ENCODE measurements at regions not wholly inside any gene's neighbourhood (a gene's known extent, or its start where the extent isn't known, plus 50 kb on each side); places are given as distances from the start of the nearest gene placed in this dataset.

DNA sequence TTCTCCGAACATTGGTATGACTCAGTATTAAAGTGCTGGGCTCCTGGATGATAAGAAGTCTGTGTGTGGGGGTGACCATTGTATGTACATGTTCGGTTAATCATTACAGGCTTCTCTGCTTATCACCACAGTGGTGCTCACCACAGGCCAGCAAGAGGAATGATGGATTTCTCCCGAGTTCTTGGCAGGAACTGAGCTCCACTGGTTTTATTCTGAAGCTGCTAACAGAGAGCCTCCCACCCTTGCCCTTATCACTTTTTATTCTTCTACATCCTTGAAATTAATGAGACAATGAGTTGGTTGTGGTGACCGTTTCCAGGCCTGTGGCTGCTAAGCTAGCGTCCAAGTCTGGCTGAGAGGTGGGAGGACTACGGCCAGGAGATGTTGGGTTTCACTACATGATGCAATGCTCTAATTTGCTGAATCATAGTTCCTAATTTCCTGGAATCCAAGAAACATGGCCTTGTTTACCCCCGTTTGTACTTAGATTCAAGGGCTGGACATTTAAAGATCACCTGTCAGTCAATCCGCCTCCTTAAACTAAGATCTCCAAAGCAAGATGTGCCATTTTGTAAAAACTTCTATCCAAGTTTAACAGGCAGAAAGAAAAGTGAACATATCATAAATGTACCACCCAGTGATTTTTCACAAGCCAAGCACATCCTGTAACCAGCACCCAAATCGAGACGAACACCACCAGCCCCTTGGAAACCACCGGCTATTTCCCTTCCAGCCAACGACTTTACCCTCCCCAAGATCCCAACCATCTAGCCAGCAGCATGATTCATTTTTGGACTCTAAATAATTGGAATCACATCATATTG lies 172.5 kb downstream of the FOXA2 start (continued):
- TF ChIP-seq ZNF672 (CRISPR knock-in tag; IDR thresholded peaks at IDR 0.05): no peak
- peak; percentile 69; the same call in 1 of the 2 replicates for TF ChIP-seq TBX2 (CRISPR knock-in tag; IDR thresholded peaks at IDR 0.05; ENCODE audit: borderline replicate concordance)
- peak; percentile 32; the same call in 1 of the 2 replicates for TF ChIP-seq NFIC (IDR thresholded peaks at IDR 0.05; ENCODE audit: low read length)
- no peak for TF ChIP-seq IKZF4 (CRISPR knock-in tag; IDR thresholded peaks at IDR 0.05; ENCODE audit: borderline replicate concordance, low read depth, not compliant biosample characterization)
- no peak for TF ChIP-seq ZNF777 (CRISPR knock-in tag; IDR thresholded peaks at IDR 0.05)
- TF ChIP-seq ZNF557 (CRISPR knock-in tag; IDR thresholded peaks at IDR 0.05): no peak
- no peak for TF ChIP-seq ADNP (CRISPR knock-in tag; IDR thresholded peaks at IDR 0.05)
- TF ChIP-seq, protein P1, sequence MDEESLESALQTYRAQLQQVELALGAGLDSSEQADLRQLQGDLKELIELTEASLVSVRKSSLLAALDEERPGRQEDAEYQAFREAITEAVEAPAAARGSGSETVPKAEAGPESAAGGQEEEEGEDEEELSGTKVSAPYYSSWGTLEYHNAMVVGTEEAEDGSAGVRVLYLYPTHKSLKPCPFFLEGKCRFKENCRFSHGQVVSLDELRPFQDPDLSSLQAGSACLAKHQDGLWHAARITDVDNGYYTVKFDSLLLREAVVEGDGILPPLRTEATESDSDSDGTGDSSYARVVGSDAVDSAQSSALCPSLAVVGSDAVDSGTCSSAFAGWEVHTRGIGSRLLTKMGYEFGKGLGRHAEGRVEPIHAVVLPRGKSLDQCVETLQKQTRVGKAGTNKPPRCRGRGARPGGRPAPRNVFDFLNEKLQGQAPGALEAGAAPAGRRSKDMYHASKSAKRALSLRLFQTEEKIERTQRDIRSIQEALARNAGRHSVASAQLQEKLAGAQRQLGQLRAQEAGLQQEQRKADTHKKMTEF (CRISPR knock-in tag; IDR thresholded peaks at IDR 0.05): peak; percentile 91
- TF ChIP-seq, protein P2, sequence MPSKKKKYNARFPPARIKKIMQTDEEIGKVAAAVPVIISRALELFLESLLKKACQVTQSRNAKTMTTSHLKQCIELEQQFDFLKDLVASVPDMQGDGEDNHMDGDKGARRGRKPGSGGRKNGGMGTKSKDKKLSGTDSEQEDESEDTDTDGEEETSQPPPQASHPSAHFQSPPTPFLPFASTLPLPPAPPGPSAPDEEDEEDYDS (CRISPR knock-in tag; IDR thresholded peaks at IDR 0.05): peak; percentile 60; the same call in 1 of the 2 replicates
- TF ChIP-seq BRCA1 (CRISPR knock-in tag; IDR thresholded peaks at IDR 0.05): no peak
- 0 out of 2 replicates have a peak, but pooled peaks have one; percentile 27 for TF ChIP-seq ZNF746 (CRISPR knock-in tag; IDR thresholded peaks at IDR 0.05)
- TF ChIP-seq, protein P3, sequence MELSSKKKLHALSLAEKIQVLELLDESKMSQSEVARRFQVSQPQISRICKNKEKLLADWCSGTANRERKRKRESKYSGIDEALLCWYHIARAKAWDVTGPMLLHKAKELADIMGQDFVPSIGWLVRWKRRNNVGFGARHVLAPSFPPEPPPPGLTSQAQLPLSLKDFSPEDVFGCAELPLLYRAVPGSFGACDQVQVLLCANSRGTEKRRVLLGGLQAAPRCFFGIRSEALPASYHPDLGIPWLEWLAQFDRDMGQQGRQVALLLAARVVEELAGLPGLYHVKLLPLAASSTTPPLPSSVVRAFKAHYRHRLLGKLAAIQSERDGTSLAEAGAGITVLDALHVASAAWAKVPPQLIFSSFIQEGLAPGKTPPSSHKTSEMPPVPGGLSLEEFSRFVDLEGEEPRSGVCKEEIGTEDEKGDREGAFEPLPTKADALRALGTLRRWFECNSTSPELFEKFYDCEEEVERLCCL (CRISPR knock-in tag; IDR thresholded peaks at IDR 0.05; ENCODE audit: borderline replicate concordance): no peak
- TF ChIP-seq, protein P4, sequence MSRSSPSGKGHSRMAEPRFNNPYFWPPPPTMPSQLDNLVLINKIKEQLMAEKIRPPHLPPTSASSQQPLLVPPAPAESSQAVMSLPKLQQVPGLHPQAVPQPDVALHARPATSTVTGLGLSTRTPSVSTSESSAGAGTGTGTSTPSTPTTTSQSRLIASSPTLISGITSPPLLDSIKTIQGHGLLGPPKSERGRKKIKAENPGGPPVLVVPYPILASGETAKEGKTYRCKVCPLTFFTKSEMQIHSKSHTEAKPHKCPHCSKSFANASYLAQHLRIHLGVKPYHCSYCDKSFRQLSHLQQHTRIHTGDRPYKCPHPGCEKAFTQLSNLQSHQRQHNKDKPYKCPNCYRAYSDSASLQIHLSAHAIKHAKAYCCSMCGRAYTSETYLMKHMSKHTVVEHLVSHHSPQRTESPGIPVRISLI (CRISPR knock-in tag; IDR thresholded peaks at IDR 0.05; ENCODE audit: borderline replicate concordance): no peak; the same call in 1 of the 2 replicates
- TF ChIP-seq HOXD1 (CRISPR knock-in tag; IDR thresholded peaks at IDR 0.05): no peak; the same call in 1 of the 2 replicates
- TF ChIP-seq, protein P5, sequence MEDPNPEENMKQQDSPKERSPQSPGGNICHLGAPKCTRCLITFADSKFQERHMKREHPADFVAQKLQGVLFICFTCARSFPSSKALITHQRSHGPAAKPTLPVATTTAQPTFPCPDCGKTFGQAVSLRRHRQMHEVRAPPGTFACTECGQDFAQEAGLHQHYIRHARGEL (CRISPR knock-in tag; IDR thresholded peaks at IDR 0.05): no peak
- TF ChIP-seq GATA4 (IDR thresholded peaks at IDR 0.05; ENCODE audit: borderline replicate concordance, low read depth): 0 out of 2 replicates have a peak, but pooled peaks have one; percentile 69
- TF ChIP-seq SP140L (CRISPR knock-in tag; IDR thresholded peaks at IDR 0.05; ENCODE audit: borderline replicate concordance): no peak
- TF ChIP-seq, protein P6, sequence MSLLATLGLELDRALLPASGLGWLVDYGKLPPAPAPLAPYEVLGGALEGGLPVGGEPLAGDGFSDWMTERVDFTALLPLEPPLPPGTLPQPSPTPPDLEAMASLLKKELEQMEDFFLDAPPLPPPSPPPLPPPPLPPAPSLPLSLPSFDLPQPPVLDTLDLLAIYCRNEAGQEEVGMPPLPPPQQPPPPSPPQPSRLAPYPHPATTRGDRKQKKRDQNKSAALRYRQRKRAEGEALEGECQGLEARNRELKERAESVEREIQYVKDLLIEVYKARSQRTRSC (CRISPR knock-in tag; IDR thresholded peaks at IDR 0.05; ENCODE audit: low read depth): no peak
- TF ChIP-seq ZNF230 (CRISPR knock-in tag; IDR thresholded peaks at IDR 0.05): 0 out of 2 replicates have a peak, but pooled peaks have one; percentile 79
- TF ChIP-seq, protein P7, sequence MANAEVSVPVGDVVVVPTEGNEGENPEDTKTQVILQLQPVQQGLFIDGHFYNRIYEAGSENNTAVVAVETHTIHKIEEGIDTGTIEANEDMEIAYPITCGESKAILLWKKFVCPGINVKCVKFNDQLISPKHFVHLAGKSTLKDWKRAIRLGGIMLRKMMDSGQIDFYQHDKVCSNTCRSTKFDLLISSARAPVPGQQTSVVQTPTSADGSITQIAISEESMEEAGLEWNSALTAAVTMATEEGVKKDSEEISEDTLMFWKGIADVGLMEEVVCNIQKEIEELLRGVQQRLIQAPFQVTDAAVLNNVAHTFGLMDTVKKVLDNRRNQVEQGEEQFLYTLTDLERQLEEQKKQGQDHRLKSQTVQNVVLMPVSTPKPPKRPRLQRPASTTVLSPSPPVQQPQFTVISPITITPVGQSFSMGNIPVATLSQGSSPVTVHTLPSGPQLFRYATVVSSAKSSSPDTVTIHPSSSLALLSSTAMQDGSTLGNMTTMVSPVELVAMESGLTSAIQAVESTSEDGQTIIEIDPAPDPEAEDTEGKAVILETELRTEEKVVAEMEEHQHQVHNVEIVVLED (CRISPR knock-in tag; IDR thresholded peaks at IDR 0.05; ENCODE audit: borderline replicate concordance): peak; percentile 28; the same call in 1 of the 2 replicates
- no peak for TF ChIP-seq SMAD1 (CRISPR knock-in tag; IDR thresholded peaks at IDR 0.05; ENCODE audit: borderline replicate concordance, low read depth)
- no peak for TF ChIP-seq ZNF451 (CRISPR knock-in tag; IDR thresholded peaks at IDR 0.05)

Data from HepG2 (cell line).